GM19328 (cell line): ENCODE measurements at regions not wholly inside any gene's neighbourhood (a gene's known extent, or its start where the extent isn't known, plus 50 kb on each side); places are given as distances from the start of the nearest gene placed in this dataset.

Experiments
- ATAC-seq: cut with Tn5 transposase; IDR thresholded peaks from one replicate; pipeline ENCODE4 v1.9.1; 2021; ENCODE audit warnings: mild to moderate bottlenecking, moderate library complexity; ENCODE audit not compliant: unreplicated experiment

GRCh38 chr1:204736836-204737235, 51.3 kb upstream of the LRRN2 start:
- ATAC-seq: no peak

GRCh38 chr1:204738506-204738905, 53.0 kb upstream of the LRRN2 start:
- no peak for ATAC-seq

- ATAC-seq: no peak
These were observed 54.8 kb upstream of the LRRN2 start for GRCh38 chr1:204740354-204740753.

DNA sequence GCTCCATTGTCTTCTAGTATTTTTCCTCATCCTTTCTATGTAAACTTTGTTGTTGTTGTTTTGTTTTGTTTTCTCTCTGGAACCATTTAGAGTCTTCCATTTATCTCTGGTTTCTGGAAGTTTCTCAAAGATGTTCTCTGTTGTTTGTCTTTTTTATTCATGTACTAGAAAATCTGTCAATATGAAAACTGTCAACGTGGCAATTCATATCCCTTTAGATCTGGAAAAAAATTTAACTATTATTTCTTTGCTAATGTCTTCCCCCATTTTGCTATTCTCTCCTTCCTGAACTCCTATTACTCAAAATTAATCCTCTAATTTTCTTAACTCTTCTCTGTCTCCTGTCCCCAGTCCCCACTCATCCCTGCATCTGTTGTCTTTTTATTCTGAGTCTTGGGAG, 55.9 kb upstream of the LRRN2 start:
- ATAC-seq: no peak

DNA sequence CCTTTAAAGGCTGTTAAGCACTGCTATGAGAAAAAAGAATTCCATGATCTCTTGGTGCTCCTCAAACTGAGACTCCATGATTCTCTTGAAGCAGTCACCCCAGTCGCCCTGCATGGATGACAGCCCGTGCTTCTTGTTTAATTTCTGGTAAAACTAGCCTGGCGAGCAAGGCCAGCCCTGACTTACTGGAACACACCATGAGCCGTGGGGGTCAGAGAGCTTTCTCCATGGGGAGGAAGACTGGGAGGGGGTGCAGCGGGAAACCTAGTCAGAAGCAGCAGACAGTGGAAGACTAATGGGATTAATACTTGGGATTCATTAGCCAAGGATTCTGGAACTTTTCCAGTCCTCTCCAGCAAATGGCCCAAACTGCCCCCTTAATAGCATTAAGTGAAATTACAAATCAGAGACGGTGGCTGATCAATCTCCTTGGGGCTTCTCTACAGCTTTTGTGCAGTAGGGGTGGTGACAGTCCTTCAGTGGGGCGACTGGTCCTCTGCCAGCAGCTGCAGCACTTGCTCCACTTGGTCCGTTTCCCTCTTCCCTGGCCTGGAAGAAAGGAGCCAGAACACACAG, 57.2 kb upstream of the LRRN2 start:
- ATAC-seq: no peak

GRCh38 chr1:204744107-204744779, 58.7 kb upstream of the LRRN2 start:
- no peak for ATAC-seq

DNA sequence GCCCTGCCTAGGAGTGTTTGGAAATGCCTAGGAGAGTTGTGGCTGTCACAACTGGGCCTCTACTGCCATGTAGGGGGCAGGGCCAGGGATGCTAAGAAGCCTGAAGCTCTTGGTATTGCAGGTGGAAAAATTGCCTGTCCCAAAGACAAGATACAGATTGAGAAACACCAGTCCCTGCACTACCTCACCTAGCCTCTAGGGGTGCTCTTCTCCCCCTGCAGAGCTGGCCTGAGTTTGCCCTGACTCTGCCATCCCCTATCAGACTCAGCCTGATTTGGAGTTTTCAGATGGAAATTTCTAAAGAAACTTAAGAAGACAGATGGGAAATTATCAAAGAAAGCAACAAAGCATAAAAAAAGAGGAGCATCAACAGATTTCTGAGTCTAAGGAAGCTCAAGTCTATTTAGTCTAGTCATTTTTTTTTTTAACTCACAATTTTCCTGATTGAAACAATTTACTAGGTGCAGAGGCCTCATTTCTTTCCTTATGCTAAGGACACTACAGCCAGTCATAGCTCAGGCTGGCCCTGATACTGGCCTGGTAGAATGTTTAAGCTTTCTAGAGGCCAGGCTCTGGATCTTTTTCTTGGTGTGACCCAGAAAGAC, 61.4 kb upstream of the LRRN2 start:
- no peak for ATAC-seq

DNA sequence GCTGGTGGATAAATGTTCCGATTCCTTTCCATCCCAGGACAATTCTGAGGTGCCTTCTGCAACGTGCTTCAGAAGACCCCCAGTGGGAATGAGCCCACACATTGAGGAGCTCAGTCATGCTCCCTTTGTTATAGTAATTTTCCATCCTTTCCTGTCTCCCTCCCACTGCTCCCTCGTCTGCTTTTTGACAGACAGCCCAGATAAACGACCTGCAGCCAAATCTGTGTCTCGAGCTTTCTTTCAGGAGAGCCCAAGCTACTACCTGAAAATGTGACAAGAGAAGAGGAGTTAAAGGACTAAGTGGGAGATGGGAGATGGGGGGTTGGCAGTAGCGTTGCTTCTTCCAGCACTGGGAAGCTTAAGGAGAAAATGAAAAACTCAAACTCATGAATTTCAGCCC, 65.9 kb upstream of the LRRN2 start:
- no peak for ATAC-seq

GRCh38 chr1:204751883-204752687, 66.5 kb upstream of the LRRN2 start:
- no peak for ATAC-seq

DNA sequence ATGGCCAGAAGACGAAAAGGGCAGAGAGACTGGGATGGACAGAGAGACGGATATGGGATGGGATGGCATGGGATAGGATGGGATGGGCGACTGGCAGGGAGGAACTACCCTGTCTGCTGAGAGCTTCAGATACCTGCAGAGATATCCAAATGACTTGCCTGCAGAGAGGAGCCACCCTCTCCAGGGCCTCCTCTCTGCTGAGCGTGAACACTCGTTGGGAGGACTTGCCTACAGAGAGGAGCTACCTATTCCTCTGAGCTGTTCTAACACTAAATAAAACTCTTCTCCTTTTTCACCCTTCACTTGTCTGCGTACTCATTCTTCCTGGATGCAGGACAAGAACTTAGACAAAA, 67.1 kb upstream of the LRRN2 start:
- no peak for ATAC-seq

DNA sequence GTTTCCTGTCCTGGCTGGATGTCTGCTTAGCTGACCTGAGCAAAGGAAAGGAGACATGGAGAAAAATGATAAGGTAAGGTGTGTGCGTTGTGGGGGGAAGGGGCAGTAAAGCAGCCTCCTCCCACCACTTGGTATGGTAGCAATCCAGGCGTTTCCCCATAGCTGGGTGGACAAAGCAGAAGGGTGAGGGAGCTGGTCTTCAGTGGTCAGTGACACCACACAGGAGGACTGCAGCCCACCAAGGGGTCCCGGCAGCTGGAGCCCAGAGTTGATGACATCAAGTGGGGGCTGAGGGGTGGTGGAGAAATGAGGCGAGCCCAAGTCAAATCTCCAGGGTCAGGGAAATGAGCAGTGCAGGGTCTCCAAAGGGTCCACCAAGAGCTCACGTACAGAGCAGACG, 69.3 kb upstream of the LRRN2 start:
- no peak for ATAC-seq

- no peak for ATAC-seq
These were observed 70.8 kb upstream of the LRRN2 start for GRCh38 chr1:204756349-204756748.

DNA sequence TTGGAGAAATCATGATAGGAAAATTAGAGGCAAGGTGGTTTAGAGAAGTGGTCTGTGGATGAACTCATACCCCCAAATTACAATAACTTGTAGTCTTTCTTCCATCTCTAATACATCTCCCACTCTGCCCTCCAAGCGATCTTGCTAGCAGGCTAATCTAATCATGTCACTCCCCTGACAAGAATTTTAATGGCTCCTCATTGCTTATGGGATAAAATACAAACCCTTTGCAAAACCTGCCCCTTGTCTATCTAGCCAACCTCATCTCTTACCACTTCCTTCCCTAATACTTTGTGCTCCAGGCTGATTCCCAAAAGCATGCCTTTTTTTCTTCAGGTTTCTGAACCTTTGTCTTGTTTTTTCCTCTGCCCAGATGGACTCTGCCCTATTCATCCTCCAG, 71.3 kb upstream of the LRRN2 start:
- no peak for ATAC-seq

- no peak for ATAC-seq
These were observed 73.1 kb upstream of the LRRN2 start for GRCh38 chr1:204758601-204759000.

DNA sequence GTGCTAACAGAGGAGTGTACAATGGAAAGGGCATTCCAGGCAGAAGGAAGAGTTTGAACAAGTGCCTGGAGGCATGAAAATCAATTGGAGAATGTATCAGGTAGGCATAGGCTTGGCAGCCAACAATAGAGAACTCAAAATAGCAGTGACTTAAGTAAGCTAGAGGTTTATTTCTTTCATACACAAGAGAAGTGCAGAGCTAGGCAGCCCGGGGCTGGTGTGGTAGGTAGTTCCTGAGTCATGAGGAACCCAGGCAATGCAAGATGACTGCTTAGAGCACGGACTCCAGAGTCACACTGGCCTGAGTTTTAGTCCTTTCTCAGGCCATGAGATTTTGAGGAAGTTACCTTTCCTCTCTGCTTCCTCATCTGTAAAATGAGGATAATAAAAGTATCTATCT, 74.8 kb upstream of the LRRN2 start:
- no peak for ATAC-seq

DNA sequence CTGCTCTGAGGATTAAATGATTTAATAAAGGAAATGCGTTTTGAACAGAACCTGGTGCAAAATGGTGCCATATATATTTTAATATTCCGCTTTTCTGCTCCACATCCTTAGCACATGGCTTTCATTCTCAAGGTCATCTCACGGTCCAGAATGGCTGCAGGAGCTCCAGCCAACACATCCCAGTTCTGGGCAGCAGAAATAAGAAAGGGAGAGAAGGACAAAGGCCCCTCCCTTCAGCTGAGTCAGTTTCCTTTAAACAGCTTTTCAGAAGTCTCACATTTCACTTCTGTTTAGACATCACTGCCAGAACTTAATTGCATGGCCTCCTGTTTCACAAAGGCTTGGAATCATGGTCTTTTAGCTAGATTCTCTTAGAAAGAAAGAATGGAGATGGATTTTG, 75.2 kb upstream of the LRRN2 start:
- no peak for ATAC-seq

- peak; percentile 51 for ATAC-seq
These were observed 78.4 kb upstream of the LRRN2 start for GRCh38 chr1:204763773-204764427.

DNA sequence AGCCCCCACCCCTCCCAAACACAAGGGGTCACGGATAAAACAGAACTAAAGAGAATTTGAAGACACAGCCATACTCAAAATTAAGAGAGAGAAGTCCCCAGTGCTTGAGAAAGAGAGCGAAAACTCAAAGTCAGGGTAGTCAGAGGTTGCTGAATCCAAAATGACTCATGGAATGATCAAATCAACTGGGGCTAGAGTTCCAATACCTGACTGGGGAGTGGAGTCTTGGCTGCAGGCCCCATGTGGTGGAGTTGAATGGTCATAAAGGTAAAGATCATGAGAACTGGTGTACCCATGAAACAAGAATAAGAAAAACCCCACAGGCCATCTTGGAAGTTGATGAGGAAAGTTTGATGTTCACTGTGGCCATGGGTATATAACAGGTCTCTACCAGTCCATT, 84.5 kb upstream of the LRRN2 start:
- ATAC-seq: no peak

DNA sequence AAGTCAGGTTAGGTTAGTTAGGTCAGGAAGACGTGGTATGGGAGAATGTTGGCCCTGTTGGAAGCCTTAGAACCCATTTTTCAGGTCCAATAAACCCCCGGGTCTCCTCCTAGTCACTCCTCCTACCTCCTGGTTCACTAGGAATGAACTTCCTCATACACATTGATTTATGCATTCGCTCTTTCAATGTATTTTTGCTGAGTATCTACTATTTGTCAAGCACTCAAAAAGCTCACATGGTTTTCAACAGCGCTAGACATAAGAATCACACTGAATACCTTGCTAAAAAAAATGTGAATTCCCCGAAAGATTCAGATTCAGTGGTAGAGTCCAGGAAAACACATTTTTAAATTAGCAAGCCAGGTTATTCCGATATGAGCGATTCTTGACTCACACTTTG, 85.8 kb upstream of the LRRN2 start:
- no peak for ATAC-seq

GRCh38 chr1:204773246-204773645, 87.7 kb upstream of the LRRN2 start:
- ATAC-seq: no peak

- ATAC-seq: no peak
These were observed 90.0 kb upstream of the LRRN2 start for GRCh38 chr1:204775546-204775945.
